ENCODE measurements at regions not wholly inside any gene's neighbourhood (a gene's known extent, or its start where the extent isn't known, plus 50 kb on each side); places are given as distances from the start of the nearest gene placed in this dataset.

DNA sequence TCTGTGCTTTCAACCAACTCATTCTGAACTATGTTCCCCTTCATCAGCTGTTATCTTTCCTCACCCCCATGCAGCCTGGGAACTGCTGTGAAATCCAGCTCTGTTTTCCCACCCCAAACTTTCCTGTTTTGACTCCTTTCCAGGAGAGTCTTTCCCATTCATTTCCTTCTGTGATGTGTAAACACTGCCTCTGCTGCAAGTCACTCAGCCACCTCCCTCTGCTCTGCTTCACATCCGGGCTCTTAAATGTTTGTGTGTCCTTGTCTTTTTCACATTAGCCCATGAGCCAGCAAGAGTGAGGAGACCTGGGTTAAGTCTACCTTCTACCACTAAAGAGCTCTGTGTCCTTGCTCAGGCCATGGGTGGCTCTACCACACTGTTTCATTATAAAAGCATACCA is 137.5 kb downstream of the ICE1 start:
- DNase-seq (ENCODE audit: low read depth in 2 of 2), result no peak

DNA sequence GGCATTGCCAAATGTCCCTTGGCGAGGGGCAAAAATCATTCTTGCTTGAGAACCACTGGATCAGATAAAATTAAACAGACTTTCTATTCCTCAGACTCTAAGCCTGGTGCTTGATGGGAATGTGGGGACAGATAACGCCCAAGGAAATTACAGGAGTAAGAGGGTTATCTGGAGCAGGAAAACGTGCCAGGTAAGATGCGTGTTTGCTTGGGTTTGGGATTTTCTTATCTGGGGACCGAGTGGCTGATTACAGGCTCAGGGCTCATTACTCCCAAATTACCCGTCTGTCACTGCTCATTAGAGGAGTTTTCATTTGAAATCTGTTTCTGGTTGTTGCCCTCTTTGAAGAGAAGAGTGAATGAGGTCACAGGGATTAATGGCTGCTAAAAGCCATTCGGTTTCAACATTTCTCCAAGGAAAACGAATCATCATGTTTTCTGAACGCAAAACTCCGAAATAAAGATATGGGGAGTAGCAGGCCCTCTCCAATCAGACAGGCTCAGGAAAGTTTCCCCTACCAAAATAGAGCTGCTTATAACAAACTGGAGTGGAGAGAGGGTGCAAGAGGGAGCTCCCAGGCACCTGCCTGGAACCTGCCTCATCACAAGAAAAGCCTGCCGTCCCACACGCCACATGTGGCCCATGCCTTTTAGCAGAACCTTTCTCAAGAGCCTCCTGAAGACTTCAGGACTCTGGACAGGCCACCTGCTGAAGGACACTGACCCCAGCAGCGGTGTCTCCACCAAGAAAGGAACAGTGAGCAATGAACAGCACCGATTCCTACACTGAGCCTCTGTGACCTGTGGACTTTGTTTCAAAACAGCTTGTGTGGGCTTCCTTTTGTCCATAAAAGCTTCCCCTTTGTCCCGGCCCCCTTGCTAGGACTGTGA is 136.4 kb downstream of the ICE1 start:
- no peak for DNase-seq (ENCODE audit: low read depth in 2 of 2)

- no peak for DNase-seq (ENCODE audit: low read depth in 2 of 2)
Observed at GRCh38 chr5:5558102-5558501, 135.6 kb downstream of the ICE1 start.

DNA sequence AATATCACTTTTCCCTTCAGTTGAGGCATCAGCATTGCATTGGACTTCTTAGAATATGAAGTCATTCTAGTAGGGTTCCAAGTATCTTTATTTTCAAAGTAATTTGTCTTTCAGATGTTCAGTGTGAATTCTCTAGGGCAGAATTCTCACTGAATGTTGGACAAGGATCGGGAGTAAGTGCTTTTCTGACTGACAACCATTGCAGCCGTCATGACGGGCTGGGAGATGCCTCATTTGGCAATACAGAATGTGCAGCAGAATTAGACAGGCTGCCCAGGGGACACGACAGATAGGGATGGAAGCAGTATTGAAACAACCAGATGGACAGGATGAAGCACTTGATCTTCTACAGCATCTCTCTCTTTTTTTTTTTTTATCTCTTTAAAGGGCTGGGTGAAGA is 129.0 kb downstream of the ICE1 start:
- DNase-seq (ENCODE audit: low read depth in 2 of 2), result no peak

DNA sequence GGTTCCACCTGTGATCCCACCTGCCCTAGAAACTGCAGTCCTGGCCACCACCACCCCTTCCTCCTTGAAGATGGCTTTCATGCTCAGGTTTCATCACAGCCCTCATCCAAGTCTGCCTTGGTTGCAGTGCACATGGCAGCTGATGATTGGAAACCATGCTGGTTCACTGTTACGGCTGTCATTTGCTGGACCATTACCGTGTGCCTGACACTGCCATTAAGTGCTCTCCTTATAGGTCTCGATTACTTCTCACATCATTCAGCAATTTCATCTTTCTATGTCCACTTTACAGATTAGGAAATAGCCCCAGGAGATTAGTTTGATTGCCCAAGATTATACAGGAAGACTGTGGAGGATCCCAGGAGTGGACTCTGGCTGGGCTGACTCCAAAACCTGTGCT is 123.9 kb downstream of the ICE1 start:
- DNase-seq (ENCODE audit: low read depth in 2 of 2), result no peak

DNA sequence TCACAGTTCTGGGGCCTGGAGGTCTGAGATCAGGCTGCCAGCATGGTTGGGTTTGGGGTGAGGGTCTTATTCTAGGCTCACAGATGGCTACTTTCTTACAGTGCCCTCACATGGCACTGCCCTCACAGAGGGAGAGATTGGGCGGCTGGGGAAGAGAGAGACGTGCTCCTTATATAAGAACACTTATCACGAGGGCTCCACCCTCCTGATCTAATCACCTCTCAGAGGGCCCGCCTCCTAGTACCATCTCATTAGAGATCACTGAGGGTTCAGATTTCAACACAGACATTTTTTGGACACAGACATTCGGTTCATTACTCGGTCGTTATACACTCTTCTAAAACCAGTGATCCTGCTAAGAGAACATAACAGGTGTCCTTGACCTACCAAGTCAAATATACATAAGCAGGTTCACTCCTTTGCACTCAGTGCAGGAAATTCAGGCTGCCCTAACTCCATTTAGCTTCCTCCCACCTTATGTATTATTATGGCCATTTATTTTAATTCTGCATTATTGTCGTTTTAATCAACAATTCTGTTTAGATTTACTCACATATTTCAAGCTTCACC is 121.7 kb downstream of the ICE1 start:
- no peak for DNase-seq (ENCODE audit: low read depth in 2 of 2)

- DNase-seq (ENCODE audit: low read depth in 2 of 2), result no peak
Observed at GRCh38 chr5:5542654-5543053, 120.2 kb downstream of the ICE1 start.

- no peak for DNase-seq (ENCODE audit: low read depth in 2 of 2)
Observed at GRCh38 chr5:5540065-5540464, 117.6 kb downstream of the ICE1 start.

All from stimulated activated CD8-positive, alpha-beta memory T cell treated with anti-CD3 and anti-CD28 coated beads, Interleukin-15, amount 100 ng/mL, for 48 hours (primary cell).